ENCODE measurements at regions not wholly inside any gene's neighbourhood (a gene's known extent, or its start where the extent isn't known, plus 50 kb on each side); places are given as distances from the start of the nearest gene placed in this dataset.

DNA sequence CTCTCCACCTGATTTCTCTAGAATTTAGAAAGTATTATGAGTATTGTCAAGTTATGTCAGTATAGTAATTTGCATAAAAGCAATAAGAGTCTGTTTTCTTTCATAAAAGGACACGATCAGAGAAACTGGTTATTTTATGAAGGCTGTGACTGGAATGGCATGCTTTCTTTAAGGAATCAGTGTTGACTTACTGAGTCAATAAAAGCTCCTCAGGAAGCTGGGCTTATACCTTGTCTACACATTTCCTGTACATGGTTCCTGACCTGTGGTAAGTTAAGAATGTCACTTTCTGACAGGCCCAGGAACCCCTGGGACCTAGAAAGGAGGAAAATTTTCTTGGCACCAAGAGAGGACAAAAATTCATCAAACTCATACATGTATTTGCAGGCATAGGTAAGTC is 1224.0 kb upstream of the ADGRB3 start:
- Histone ChIP-seq H3K36me3 (ENCODE audit: control insufficient read depth in 2 of 2, insufficient read depth in 2 of 2, low read length in 1 of 2) (no peaks in the 10 kb centered on the region), H3K9ac (ENCODE audit: control insufficient read depth, insufficient read depth, low read length) (no peak overlapping the region), H2AFZ (ENCODE audit: control insufficient read depth, low read depth, low read length) (no peak overlapping the region), H3K4me3 (no peak overlapping the region), H4K20me1 (ENCODE audit: control insufficient read depth, insufficient read depth) (no peaks in the 10 kb centered on the region), H3K27ac (ENCODE audit: control insufficient read depth, insufficient read depth) (no peak overlapping the region), H3K4me2 (ENCODE audit: control insufficient read depth, insufficient read depth) (no peak overlapping the region), H3K9me3 (replicated peaks; ENCODE audit: control insufficient read depth, insufficient read depth, low read length) (no peaks in the 10 kb centered on the region), H3K79me2 (ENCODE audit: control insufficient read depth, insufficient read depth, low read length) (no peaks in the 10 kb centered on the region), H3K4me1 (ENCODE audit: control insufficient read depth, insufficient read depth, low read length) (no peaks in the 10 kb centered on the region), H3K27me3 (replicated peaks in 1 of 2; ENCODE audit: control insufficient read depth in 2 of 2, insufficient read depth in 2 of 2, low read length in 1 of 2) (no peaks in the 10 kb centered on the region)
- in situ Hi-C loops (cut with MboI) (no loop called here), intact Hi-C loops (cut with micrococcal nuclease; ENCODE audit: unreplicated experiment) (no loop called here)
- CTCF ChIA-PET, result no interaction called here
- FAIRE-seq (no peak), ATAC-seq (no peak), DNase-seq (ENCODE audit: low read depth, low spot score) (no peak)
- POLR2A ChIA-PET, result no interaction called here
- TF ChIP-seq STAT3 (IDR thresholded peaks at IDR 0.05; ENCODE audit: low read depth, low read length) (no peak), BCL11A (IDR thresholded peaks at IDR 0.05; ENCODE audit: low read depth, low read length) (no peak), MYC (IDR thresholded peaks at IDR 0.05; ENCODE audit: insufficient read depth, insufficient read length, insufficient replicate concordance, low read length, severe bottlenecking) (no peak), CREB1 (IDR thresholded peaks at IDR 0.05; ENCODE audit: low read depth) (no peak), HDAC6 (IDR thresholded peaks at IDR 0.05; ENCODE audit: unreplicated experiment) (no peak), RFX5 (IDR thresholded peaks at IDR 0.05; ENCODE audit: low read depth, low read length) (no peak), RELA (IDR thresholded peaks at IDR 0.05; ENCODE audit: borderline replicate concordance, partially characterized antibody) (no peak), SUZ12 (IDR thresholded peaks at IDR 0.05; ENCODE audit: unreplicated experiment) (no peak), SIX5 (IDR thresholded peaks at IDR 0.05; ENCODE audit: low read depth, low read length, severe bottlenecking) (no peak), KDM1A (IDR thresholded peaks at IDR 0.05; ENCODE audit: borderline replicate concordance) (no peak), ZNF274 (IDR thresholded peaks at IDR 0.05; ENCODE audit: insufficient read depth, insufficient read length) (no peak), CBX3 (IDR thresholded peaks at IDR 0.05; ENCODE audit: borderline replicate concordance, low read depth) (no peak), WRNIP1 (IDR thresholded peaks at IDR 0.05; ENCODE audit: borderline replicate concordance, low read depth, low read length) (no peak)
- TF ChIP-seq, protein P1, sequence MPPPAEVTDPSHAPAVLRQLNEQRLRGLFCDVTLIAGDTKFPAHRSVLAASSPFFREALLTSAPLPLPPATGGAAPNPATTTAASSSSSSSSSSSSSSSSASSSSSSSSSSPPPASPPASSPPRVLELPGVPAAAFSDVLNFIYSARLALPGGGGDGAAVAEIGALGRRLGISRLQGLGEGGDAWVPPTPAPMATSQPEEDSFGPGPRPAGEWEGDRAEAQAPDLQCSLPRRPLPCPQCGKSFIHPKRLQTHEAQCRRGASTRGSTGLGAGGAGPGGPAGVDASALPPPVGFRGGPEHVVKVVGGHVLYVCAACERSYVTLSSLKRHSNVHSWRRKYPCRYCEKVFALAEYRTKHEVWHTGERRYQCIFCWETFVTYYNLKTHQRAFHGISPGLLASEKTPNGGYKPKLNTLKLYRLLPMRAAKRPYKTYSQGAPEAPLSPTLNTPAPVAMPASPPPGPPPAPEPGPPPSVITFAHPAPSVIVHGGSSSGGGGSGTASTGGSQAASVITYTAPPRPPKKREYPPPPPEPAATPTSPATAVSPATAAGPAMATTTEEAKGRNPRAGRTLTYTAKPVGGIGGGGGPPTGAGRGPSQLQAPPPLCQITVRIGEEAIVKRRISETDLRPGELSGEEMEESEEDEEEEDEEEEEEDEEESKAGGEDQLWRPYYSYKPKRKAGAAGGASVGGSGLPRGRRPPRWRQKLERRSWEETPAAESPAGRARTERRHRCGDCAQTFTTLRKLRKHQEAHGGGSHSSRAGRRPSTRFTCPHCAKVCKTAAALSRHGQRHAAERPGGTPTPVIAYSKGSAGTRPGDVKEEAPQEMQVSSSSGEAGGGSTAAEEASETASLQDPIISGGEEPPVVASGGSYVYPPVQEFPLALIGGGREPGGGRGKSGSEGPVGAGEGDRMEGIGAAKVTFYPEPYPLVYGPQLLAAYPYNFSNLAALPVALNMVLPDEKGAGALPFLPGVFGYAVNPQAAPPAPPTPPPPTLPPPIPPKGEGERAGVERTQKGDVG (CRISPR knock-in tag; IDR thresholded peaks at IDR 0.05), result no peak
- TF ChIP-seq, protein P2, sequence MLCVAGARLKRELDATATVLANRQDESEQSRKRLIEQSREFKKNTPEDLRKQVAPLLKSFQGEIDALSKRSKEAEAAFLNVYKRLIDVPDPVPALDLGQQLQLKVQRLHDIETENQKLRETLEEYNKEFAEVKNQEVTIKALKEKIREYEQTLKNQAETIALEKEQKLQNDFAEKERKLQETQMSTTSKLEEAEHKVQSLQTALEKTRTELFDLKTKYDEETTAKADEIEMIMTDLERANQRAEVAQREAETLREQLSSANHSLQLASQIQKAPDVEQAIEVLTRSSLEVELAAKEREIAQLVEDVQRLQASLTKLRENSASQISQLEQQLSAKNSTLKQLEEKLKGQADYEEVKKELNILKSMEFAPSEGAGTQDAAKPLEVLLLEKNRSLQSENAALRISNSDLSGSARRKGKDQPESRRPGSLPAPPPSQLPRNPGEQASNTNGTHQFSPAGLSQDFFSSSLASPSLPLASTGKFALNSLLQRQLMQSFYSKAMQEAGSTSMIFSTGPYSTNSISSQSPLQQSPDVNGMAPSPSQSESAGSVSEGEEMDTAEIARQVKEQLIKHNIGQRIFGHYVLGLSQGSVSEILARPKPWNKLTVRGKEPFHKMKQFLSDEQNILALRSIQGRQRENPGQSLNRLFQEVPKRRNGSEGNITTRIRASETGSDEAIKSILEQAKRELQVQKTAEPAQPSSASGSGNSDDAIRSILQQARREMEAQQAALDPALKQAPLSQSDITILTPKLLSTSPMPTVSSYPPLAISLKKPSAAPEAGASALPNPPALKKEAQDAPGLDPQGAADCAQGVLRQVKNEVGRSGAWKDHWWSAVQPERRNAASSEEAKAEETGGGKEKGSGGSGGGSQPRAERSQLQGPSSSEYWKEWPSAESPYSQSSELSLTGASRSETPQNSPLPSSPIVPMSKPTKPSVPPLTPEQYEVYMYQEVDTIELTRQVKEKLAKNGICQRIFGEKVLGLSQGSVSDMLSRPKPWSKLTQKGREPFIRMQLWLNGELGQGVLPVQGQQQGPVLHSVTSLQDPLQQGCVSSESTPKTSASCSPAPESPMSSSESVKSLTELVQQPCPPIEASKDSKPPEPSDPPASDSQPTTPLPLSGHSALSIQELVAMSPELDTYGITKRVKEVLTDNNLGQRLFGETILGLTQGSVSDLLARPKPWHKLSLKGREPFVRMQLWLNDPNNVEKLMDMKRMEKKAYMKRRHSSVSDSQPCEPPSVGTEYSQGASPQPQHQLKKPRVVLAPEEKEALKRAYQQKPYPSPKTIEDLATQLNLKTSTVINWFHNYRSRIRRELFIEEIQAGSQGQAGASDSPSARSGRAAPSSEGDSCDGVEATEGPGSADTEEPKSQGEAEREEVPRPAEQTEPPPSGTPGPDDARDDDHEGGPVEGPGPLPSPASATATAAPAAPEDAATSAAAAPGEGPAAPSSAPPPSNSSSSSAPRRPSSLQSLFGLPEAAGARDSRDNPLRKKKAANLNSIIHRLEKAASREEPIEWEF (IDR thresholded peaks at IDR 0.05; ENCODE audit: insufficient replicate concordance, low read depth, low read length), result no peak
- WGBS (ENCODE audit: insufficient coverage, insufficient replicate concordance, low lambda C conversion rate, missing lambda C conversion rate), result 0% methylated on average over 1 of the region's 1 CpG
- no TSS peak for BruUV-seq (replicated peaks)
- SMC1A ChIA-PET (ENCODE audit: uncharacterized antibody, unreplicated experiment), result no interaction called here
- RAD21 ChIA-PET (ENCODE audit: unreplicated experiment), result no interaction called here
